ENCODE measurements at regions not wholly inside any gene's neighbourhood (a gene's known extent, or its start where the extent isn't known, plus 50 kb on each side); places are given as distances from the start of the nearest gene placed in this dataset.

DNA sequence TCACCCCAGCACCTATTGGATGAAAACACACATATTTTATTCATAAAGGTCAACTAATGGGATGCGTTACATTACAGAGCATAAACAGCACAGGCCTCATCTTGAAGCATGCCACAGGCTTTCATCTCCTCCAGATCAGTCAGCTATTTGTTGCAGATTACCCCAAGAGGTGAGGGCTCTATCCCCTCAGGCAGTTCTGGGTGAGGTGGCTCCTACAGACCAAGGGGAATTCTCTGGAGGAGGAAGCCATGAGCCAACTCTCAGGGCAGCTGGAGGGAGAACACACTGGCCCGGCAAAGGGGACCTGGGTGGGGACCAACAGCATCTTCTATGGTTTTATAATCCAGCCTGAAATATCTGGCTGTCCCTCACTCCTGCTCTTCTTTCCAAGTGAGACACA lies 126.4 kb upstream of the BTBD3 start:
- H3K27ac ChIP-seq = no peak overlapping the region
- H3K4me1 ChIP-seq (ENCODE audit: control insufficient read depth in 1 of 2, insufficient read depth in 1 of 2, low read depth in 1 of 2, low read length in 1 of 2) = no peaks in the 10 kb centered on the region
- TF ChIP-seq, protein P1, sequence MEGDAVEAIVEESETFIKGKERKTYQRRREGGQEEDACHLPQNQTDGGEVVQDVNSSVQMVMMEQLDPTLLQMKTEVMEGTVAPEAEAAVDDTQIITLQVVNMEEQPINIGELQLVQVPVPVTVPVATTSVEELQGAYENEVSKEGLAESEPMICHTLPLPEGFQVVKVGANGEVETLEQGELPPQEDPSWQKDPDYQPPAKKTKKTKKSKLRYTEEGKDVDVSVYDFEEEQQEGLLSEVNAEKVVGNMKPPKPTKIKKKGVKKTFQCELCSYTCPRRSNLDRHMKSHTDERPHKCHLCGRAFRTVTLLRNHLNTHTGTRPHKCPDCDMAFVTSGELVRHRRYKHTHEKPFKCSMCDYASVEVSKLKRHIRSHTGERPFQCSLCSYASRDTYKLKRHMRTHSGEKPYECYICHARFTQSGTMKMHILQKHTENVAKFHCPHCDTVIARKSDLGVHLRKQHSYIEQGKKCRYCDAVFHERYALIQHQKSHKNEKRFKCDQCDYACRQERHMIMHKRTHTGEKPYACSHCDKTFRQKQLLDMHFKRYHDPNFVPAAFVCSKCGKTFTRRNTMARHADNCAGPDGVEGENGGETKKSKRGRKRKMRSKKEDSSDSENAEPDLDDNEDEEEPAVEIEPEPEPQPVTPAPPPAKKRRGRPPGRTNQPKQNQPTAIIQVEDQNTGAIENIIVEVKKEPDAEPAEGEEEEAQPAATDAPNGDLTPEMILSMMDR (IDR thresholded peaks at IDR 0.05) = no peak
- H3K27me3 ChIP-seq = no peaks in the 10 kb centered on the region
- H3K4me3 ChIP-seq (ENCODE audit: low read depth in 1 of 2, low read length in 1 of 2) = no peak overlapping the region
- H3K9me3 ChIP-seq = no peaks in the 10 kb centered on the region
- no peaks in the 10 kb centered on the region for H3K36me3 ChIP-seq

DNA sequence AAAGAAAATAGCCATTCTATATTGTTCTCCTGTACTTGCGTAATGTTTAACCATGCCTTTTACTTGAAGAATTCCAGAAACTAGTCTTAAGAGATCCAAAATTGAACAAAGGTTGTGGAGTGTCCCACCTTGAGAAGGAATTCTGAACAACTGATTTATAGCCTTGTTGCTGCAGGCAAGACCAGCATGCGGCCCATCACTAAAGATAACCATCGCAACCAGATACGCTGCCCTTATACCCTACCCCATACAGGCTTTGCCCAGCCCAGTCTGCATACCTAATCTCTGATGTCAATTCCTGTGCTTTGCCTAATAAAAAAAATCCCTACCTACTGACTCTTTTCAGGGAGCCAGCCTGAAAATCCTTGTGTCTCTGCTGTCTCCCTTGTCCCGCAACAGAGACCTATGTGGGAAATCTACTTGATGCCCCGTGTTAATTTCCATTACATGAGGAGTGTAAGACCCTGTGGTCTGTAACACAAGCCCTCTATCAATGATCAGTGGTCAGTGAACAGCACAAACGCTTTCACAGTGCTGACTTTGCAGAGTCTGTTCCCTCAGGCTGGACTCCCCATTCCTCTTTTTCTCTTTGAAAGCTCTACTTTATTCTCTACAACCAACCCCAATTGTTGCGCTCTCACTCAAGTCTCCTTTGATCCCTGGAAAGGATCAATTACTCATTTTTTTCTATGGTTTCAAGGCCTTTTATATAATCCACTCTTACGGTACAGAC lies 125.7 kb upstream of the BTBD3 start:
- H3K4me1 ChIP-seq (ENCODE audit: control insufficient read depth in 1 of 2, insufficient read depth in 1 of 2, low read depth in 1 of 2, low read length in 1 of 2) = no peaks in the 10 kb centered on the region
- no peaks in the 10 kb centered on the region for H3K36me3 ChIP-seq
- H3K27me3 ChIP-seq = no peaks in the 10 kb centered on the region
- H3K27ac ChIP-seq = no peak overlapping the region
- H3K4me3 ChIP-seq (ENCODE audit: low read depth in 1 of 2, low read length in 1 of 2) = no peak overlapping the region
- TF ChIP-seq, protein P1 (IDR thresholded peaks at IDR 0.05) = no peak
- H3K9me3 ChIP-seq = no peaks in the 10 kb centered on the region

DNA sequence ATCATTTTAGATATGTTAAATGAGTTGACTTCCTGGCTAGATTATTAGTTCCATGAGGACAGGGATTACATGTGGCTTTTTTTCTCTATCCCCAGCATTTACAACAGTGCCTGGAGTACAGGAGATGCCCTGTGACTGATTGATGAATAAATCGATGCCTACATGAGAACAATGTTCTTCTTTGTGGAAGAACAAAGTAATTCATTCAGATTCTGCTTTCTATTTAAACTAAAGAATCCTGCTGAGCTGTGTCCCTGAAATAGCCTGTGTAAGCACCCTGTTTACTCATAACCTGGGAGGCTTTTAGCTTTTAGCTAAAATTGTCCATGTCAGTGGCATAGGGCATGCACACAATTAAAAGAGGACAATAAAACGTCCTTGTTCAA lies 125.1 kb upstream of the BTBD3 start:
- Histone ChIP-seq H3K9me3 (no peaks in the 10 kb centered on the region), H3K36me3 (no peaks in the 10 kb centered on the region), H3K27ac (no peak overlapping the region), H3K27me3 (no peaks in the 10 kb centered on the region), H3K4me3 (ENCODE audit: low read depth in 1 of 2, low read length in 1 of 2) (no peak overlapping the region), H3K4me1 (ENCODE audit: control insufficient read depth in 1 of 2, insufficient read depth in 1 of 2, low read depth in 1 of 2, low read length in 1 of 2) (no peaks in the 10 kb centered on the region)
- TF ChIP-seq, protein P1 (IDR thresholded peaks at IDR 0.05) = no peak

DNA sequence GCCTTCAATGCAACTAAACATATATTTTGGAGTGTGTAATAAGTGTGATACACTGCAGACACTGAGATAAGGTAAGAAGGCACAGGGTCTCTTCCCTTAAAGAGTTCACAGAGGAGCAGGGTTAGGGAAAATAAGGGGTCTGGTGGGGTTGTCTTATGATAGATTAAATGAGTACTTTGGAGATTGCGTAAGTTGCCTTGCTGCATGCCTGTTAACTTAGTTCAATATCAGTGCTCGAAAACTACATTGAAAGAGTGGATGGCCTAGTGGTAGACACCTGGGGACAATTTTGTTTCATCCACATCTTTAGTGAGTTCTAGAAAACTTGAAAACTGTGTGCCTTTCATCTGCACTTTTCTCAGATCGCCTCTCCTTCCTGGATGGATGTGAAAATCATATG lies 123.2 kb upstream of the BTBD3 start:
- no peaks in the 10 kb centered on the region for H3K9me3 ChIP-seq
- no peak overlapping the region for H3K27ac ChIP-seq
- no peak overlapping the region for H3K4me3 ChIP-seq (ENCODE audit: low read depth in 1 of 2, low read length in 1 of 2)
- no peaks in the 10 kb centered on the region for H3K27me3 ChIP-seq
- no peaks in the 10 kb centered on the region for H3K36me3 ChIP-seq
- no peaks in the 10 kb centered on the region for H3K4me1 ChIP-seq (ENCODE audit: control insufficient read depth in 1 of 2, insufficient read depth in 1 of 2, low read depth in 1 of 2, low read length in 1 of 2)
- TF ChIP-seq, protein P1 (IDR thresholded peaks at IDR 0.05) = no peak

DNA sequence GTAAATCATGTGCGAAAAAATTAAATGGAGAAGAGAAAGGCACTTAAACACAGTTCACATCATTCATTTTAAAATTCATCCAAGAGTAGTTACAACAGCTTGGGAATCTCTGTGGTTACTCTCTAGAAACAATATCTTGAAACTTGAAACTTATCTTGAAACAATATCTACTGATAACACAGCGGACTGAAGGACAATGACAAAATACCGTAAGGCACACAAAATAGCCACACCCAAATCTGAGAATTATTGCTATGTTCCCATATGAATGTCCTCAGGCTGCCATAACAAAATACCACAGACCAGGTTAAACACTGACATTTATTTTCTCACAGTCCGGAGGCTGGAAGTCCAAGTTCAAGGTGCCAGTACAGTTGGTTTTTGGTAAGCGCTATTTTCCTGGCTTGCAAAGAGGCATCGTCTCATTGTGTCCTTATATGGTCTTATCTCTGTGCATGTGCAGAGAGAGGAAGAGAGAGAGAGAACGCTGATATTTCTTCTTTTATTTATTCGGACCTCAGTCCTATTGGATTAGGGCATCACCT lies 122.5 kb upstream of the BTBD3 start:
- Histone ChIP-seq H3K36me3 (no peaks in the 10 kb centered on the region), H3K27ac (no peak overlapping the region), H3K4me1 (ENCODE audit: control insufficient read depth in 1 of 2, insufficient read depth in 1 of 2, low read depth in 1 of 2, low read length in 1 of 2) (no peaks in the 10 kb centered on the region), H3K9me3 (no peaks in the 10 kb centered on the region), H3K4me3 (ENCODE audit: low read depth in 1 of 2, low read length in 1 of 2) (no peak overlapping the region), H3K27me3 (no peaks in the 10 kb centered on the region)
- TF ChIP-seq, protein P1 (IDR thresholded peaks at IDR 0.05) = no peak
